ENCODE measurements at regions not wholly inside any gene's neighbourhood (a gene's known extent, or its start where the extent isn't known, plus 50 kb on each side); places are given as distances from the start of the nearest gene placed in this dataset.
"Not testable (repeated sequence)": the region's sequence is repeated elsewhere in the genome, so short reads cannot be mapped to it uniquely, and the experiment has no call there.

GRCh38 chr1:221998186-221998612 lies 256.3 kb upstream of the DUSP10 start:
- H3K27ac ChIP-seq (ENCODE audit: low read length): no peak overlapping the region
- TF ChIP-seq TAF1 (IDR thresholded peaks at IDR 0.05; ENCODE audit: low read depth) (no peak), SMC3 (conservative IDR thresholded peaks at IDR 0.05; ENCODE audit: poor library complexity) (no peak), EP300 (conservative IDR thresholded peaks at IDR 0.05; ENCODE audit: poor library complexity, severe bottlenecking) (no peak), EZH2 (IDR thresholded peaks at IDR 0.05; ENCODE audit: borderline replicate concordance, insufficient read depth, low read length, poor library complexity, severe bottlenecking) (no peak), MXI1 (conservative IDR thresholded peaks at IDR 0.05; ENCODE audit: poor library complexity, severe bottlenecking) (no peak)
- TF ChIP-seq, protein P1, sequence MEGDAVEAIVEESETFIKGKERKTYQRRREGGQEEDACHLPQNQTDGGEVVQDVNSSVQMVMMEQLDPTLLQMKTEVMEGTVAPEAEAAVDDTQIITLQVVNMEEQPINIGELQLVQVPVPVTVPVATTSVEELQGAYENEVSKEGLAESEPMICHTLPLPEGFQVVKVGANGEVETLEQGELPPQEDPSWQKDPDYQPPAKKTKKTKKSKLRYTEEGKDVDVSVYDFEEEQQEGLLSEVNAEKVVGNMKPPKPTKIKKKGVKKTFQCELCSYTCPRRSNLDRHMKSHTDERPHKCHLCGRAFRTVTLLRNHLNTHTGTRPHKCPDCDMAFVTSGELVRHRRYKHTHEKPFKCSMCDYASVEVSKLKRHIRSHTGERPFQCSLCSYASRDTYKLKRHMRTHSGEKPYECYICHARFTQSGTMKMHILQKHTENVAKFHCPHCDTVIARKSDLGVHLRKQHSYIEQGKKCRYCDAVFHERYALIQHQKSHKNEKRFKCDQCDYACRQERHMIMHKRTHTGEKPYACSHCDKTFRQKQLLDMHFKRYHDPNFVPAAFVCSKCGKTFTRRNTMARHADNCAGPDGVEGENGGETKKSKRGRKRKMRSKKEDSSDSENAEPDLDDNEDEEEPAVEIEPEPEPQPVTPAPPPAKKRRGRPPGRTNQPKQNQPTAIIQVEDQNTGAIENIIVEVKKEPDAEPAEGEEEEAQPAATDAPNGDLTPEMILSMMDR (IDR thresholded peaks at IDR 0.05; ENCODE audit: poor library complexity, severe bottlenecking): no peak
- no peaks in the 10 kb centered on the region for H4K20me1 ChIP-seq (ENCODE audit: insufficient read depth)
- H3K4me2 ChIP-seq (ENCODE audit: low read length): no peak overlapping the region
- H3K9me2 ChIP-seq (ENCODE audit: insufficient read depth, low read length): no peaks in the 10 kb centered on the region
- no peaks in the 10 kb centered on the region for H3K36me3 ChIP-seq (ENCODE audit: insufficient read depth, low read length)
- H3K9me3 ChIP-seq (ENCODE audit: low read length): no peaks in the 10 kb centered on the region
- H3K4me3 ChIP-seq (ENCODE audit: low read length): no peak overlapping the region
- H2AFZ ChIP-seq (ENCODE audit: low read depth, low read length): no peak overlapping the region
- H3K79me2 ChIP-seq (replicated peaks; ENCODE audit: insufficient read depth, low read length): no peaks in the 10 kb centered on the region
- H3F3A ChIP-seq (ENCODE audit: insufficient read depth, low read length, poor library complexity, severe bottlenecking): no peaks in the 10 kb centered on the region
- no peaks in the 10 kb centered on the region for H3K27me3 ChIP-seq (ENCODE audit: insufficient read depth, low read depth, low read length)
- H3K9ac ChIP-seq (ENCODE audit: low read length): no peak overlapping the region

- not testable (repeated sequence) for H3K27ac ChIP-seq (ENCODE audit: low read length); H3K9ac ChIP-seq (ENCODE audit: low read length); H3K4me2 ChIP-seq (ENCODE audit: low read length); H3K79me2 ChIP-seq (replicated peaks; ENCODE audit: insufficient read depth, low read length); H3K9me3 ChIP-seq (ENCODE audit: low read length); H3K4me3 ChIP-seq (ENCODE audit: low read length); H3F3A ChIP-seq (ENCODE audit: insufficient read depth, low read length, poor library complexity, severe bottlenecking); H3K9me2 ChIP-seq (ENCODE audit: insufficient read depth, low read length); H4K20me1 ChIP-seq (ENCODE audit: insufficient read depth); H3K36me3 ChIP-seq (ENCODE audit: insufficient read depth, low read length); H2AFZ ChIP-seq (ENCODE audit: low read depth, low read length); H3K27me3 ChIP-seq (ENCODE audit: insufficient read depth, low read depth, low read length)
These were observed 255.1 kb upstream of the DUSP10 start for GRCh38 chr1:221997012-221997411.

DNA sequence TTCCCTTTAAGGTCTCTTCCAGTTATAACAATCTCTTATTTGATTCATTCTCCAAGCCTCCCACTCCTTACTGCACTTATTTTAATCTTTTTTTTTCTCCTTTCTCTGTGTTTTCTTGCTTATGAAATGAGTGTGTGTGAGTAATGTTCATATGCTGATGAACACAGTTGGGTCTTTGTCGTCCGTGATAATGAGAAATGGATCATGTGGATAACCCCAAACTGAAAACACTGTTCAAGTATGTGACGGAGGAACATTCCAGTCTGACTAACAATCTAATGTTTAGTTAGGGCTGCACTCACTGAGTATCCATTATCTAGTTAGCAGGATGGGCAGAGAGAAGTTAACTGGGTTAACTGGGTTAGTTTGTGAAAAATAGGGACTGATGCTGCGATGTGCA lies 253.1 kb upstream of the DUSP10 start:
- Histone ChIP-seq H3F3A (ENCODE audit: insufficient read depth, low read length, poor library complexity, severe bottlenecking) (no peaks in the 10 kb centered on the region), H3K27ac (ENCODE audit: low read length) (no peak overlapping the region), H3K27me3 (ENCODE audit: insufficient read depth, low read depth, low read length) (no peaks in the 10 kb centered on the region), H3K79me2 (replicated peaks; ENCODE audit: insufficient read depth, low read length) (no peaks in the 10 kb centered on the region), H2AFZ (ENCODE audit: low read depth, low read length) (no peak overlapping the region), H3K4me2 (ENCODE audit: low read length) (no peak overlapping the region), H3K4me3 (ENCODE audit: low read length) (no peak overlapping the region), H4K20me1 (ENCODE audit: insufficient read depth) (no peaks in the 10 kb centered on the region), H3K9me3 (ENCODE audit: low read length) (no peaks in the 10 kb centered on the region), H3K9me2 (ENCODE audit: insufficient read depth, low read length) (no peaks in the 10 kb centered on the region), H3K9ac (ENCODE audit: low read length) (no peak overlapping the region), H3K36me3 (ENCODE audit: insufficient read depth, low read length) (no peaks in the 10 kb centered on the region)
- TF ChIP-seq EP300 (conservative IDR thresholded peaks at IDR 0.05; ENCODE audit: poor library complexity, severe bottlenecking): no peak
- TF ChIP-seq, protein P1 (IDR thresholded peaks at IDR 0.05; ENCODE audit: poor library complexity, severe bottlenecking): no peak
- TF ChIP-seq TAF1 (IDR thresholded peaks at IDR 0.05; ENCODE audit: low read depth): no peak
- TF ChIP-seq POLR2AphosphoS5 (IDR thresholded peaks at IDR 0.05): no peak
- no peak for TF ChIP-seq SMC3 (conservative IDR thresholded peaks at IDR 0.05; ENCODE audit: poor library complexity)
- TF ChIP-seq MXI1 (conservative IDR thresholded peaks at IDR 0.05; ENCODE audit: poor library complexity, severe bottlenecking): no peak
- no peak for TF ChIP-seq RAD21 (conservative IDR thresholded peaks at IDR 0.05)
- TF ChIP-seq EZH2 (IDR thresholded peaks at IDR 0.05; ENCODE audit: borderline replicate concordance, insufficient read depth, low read length, poor library complexity, severe bottlenecking): no peak
- no peak for TF ChIP-seq REST (IDR thresholded peaks at IDR 0.05; ENCODE audit: borderline replicate concordance)

All from neural cell (in vitro differentiated cells).